ENCODE measurements at regions not wholly inside any gene's neighbourhood (a gene's known extent, or its start where the extent isn't known, plus 50 kb on each side); places are given as distances from the start of the nearest gene placed in this dataset.

- Histone ChIP-seq H3K4me1 (ENCODE audit: insufficient read depth, low read length, poor library complexity, severe bottlenecking) (no peaks in the 10 kb centered on the region), H3K27me3 (replicated peaks; ENCODE audit: insufficient read depth, low read depth, low read length, poor library complexity) (no peaks in the 10 kb centered on the region), H3K27ac (ENCODE audit: low read depth, low read length, poor library complexity, severe bottlenecking) (no peak overlapping the region), H3K36me3 (ENCODE audit: insufficient read depth, low read length, poor library complexity, severe bottlenecking) (no peaks in the 10 kb centered on the region), H3K4me3 (ENCODE audit: low read depth, low read length, poor library complexity, severe bottlenecking) (no peak overlapping the region), H3K9me3 (ENCODE audit: low read depth, low read length, poor library complexity, severe bottlenecking) (no peaks in the 10 kb centered on the region)
- no peak for DNase-seq (ENCODE audit: low spot score)
- no TSS peak for BruUV-seq (replicated peaks)
- ChIA-PET CTCF (no interaction called here), POLR2A (ENCODE audit: low non-redundant PET) (no interaction called here)
- TF ChIP-seq EZH2 (IDR thresholded peaks at IDR 0.05; ENCODE audit: borderline replicate concordance, low read depth, low read length, poor library complexity, severe bottlenecking) (no peak), CTCF (conservative IDR thresholded peaks at IDR 0.05; ENCODE audit: low read depth, low read length) (no peak)
- intact Hi-C loops (cut with micrococcal nuclease; ENCODE audit: unreplicated experiment) = no loop called here
These were observed 480.2 kb downstream of the RASEF start for GRCh38 chr9:82582693-82583092.

GRCh38 chr9:82583524-82583923 lies 479.4 kb downstream of the RASEF start:
- intact Hi-C loops (cut with micrococcal nuclease; ENCODE audit: unreplicated experiment) = no loop called here
- BruUV-seq (replicated peaks) = no TSS peak
- Histone ChIP-seq H3K27ac (ENCODE audit: low read depth, low read length, poor library complexity, severe bottlenecking) (no peak overlapping the region), H3K36me3 (ENCODE audit: insufficient read depth, low read length, poor library complexity, severe bottlenecking) (no peaks in the 10 kb centered on the region), H3K4me3 (ENCODE audit: low read depth, low read length, poor library complexity, severe bottlenecking) (no peak overlapping the region), H3K9me3 (ENCODE audit: low read depth, low read length, poor library complexity, severe bottlenecking) (no peaks in the 10 kb centered on the region), H3K27me3 (replicated peaks; ENCODE audit: insufficient read depth, low read depth, low read length, poor library complexity) (no peaks in the 10 kb centered on the region), H3K4me1 (ENCODE audit: insufficient read depth, low read length, poor library complexity, severe bottlenecking) (no peaks in the 10 kb centered on the region)
- no peak for DNase-seq (ENCODE audit: low spot score)
- ChIA-PET CTCF (no interaction called here), POLR2A (ENCODE audit: low non-redundant PET) (no interaction called here)
- TF ChIP-seq CTCF (conservative IDR thresholded peaks at IDR 0.05; ENCODE audit: low read depth, low read length) (no peak), EZH2 (IDR thresholded peaks at IDR 0.05; ENCODE audit: borderline replicate concordance, low read depth, low read length, poor library complexity, severe bottlenecking) (no peak)

GRCh38 chr9:82584349-82584863 lies 478.5 kb downstream of the RASEF start:
- Histone ChIP-seq H3K4me1 (ENCODE audit: insufficient read depth, low read length, poor library complexity, severe bottlenecking) (no peaks in the 10 kb centered on the region), H3K36me3 (ENCODE audit: insufficient read depth, low read length, poor library complexity, severe bottlenecking) (no peaks in the 10 kb centered on the region), H3K4me3 (ENCODE audit: low read depth, low read length, poor library complexity, severe bottlenecking) (no peak overlapping the region), H3K27me3 (replicated peaks; ENCODE audit: insufficient read depth, low read depth, low read length, poor library complexity) (no peaks in the 10 kb centered on the region), H3K27ac (ENCODE audit: low read depth, low read length, poor library complexity, severe bottlenecking) (no peak overlapping the region), H3K9me3 (ENCODE audit: low read depth, low read length, poor library complexity, severe bottlenecking) (no peaks in the 10 kb centered on the region)
- no peak for TF ChIP-seq CTCF (conservative IDR thresholded peaks at IDR 0.05; ENCODE audit: low read depth, low read length)
- no peak for TF ChIP-seq EZH2 (IDR thresholded peaks at IDR 0.05; ENCODE audit: borderline replicate concordance, low read depth, low read length, poor library complexity, severe bottlenecking)
- no peak for DNase-seq (ENCODE audit: low spot score)
- intact Hi-C loops (cut with micrococcal nuclease; ENCODE audit: unreplicated experiment) = no loop called here
- POLR2A ChIA-PET (ENCODE audit: low non-redundant PET) = no interaction called here
- CTCF ChIA-PET = no interaction called here
- BruUV-seq (replicated peaks) = no TSS peak

Data from A673 (cell line).